ENCODE measurements at regions not wholly inside any gene's neighbourhood (a gene's known extent, or its start where the extent isn't known, plus 50 kb on each side); places are given as distances from the start of the nearest gene placed in this dataset.

- DNase-seq = no peak
These were observed 60.2 kb upstream of the NEDD9 start for GRCh38 chr6:11292594-11293236.

- no peak for DNase-seq
These were observed 59.6 kb upstream of the NEDD9 start for GRCh38 chr6:11292091-11292490.

GRCh38 chr6:11291582-11291981 lies 59.1 kb upstream of the NEDD9 start:
- no peak for DNase-seq

- no peak for DNase-seq
These were observed 57.6 kb upstream of the NEDD9 start for GRCh38 chr6:11290027-11290426.

GRCh38 chr6:11288065-11288464 lies 55.6 kb upstream of the NEDD9 start:
- DNase-seq = no peak

GRCh38 chr6:11284996-11285395 lies 52.5 kb upstream of the NEDD9 start:
- DNase-seq = no peak

GRCh38 chr6:11283629-11284028 lies 51.2 kb upstream of the NEDD9 start:
- DNase-seq = no peak

- DNase-seq = no peak
These were observed 50.4 kb upstream of the NEDD9 start for GRCh38 chr6:11282875-11283274.

All from central memory CD4-positive, alpha-beta T cell (primary cell).